ENCODE measurements at regions not wholly inside any gene's neighbourhood (a gene's known extent, or its start where the extent isn't known, plus 50 kb on each side); places are given as distances from the start of the nearest gene placed in this dataset.

- DNase-seq (no peak), ATAC-seq (no peak)
- TF ChIP-seq POLR2A (IDR thresholded peaks at IDR 0.05) (no peak), CTCF (IDR thresholded peaks at IDR 0.05) (no peak)
- intact Hi-C loops (cut with DNase I): no loop called here
- Histone ChIP-seq H3K27ac (no peak overlapping the region), H3K4me1 (no peaks in the 10 kb centered on the region), H3K9me3 (no peaks in the 10 kb centered on the region), H3K27me3 (no peaks in the 10 kb centered on the region), H3K4me3 (no peak overlapping the region), H3K36me3 (no peaks in the 10 kb centered on the region)
- WGBS (ENCODE audit: insufficient coverage, low coverage, low lambda C conversion rate, missing lambda C conversion rate): 32% methylated on average over 3 of the region's 3 CpGs
Observed at GRCh38 chr3:148128136-148128535, 569.6 kb upstream of the AGTR1 start.

GRCh38 chr3:148131990-148132638 is 565.6 kb upstream of the AGTR1 start:
- no peaks in the 10 kb centered on the region for H3K27me3 ChIP-seq
- H3K4me3 ChIP-seq: no peak overlapping the region
- no peaks in the 10 kb centered on the region for H3K36me3 ChIP-seq
- no peak for DNase-seq
- H3K4me1 ChIP-seq: no peaks in the 10 kb centered on the region
- intact Hi-C loops (cut with DNase I): no loop called here
- ATAC-seq: no peak
- no peak overlapping the region for H3K27ac ChIP-seq
- WGBS (ENCODE audit: insufficient coverage, low coverage, low lambda C conversion rate, missing lambda C conversion rate): 78% methylated on average over 3 of the region's 3 CpGs
- H3K9me3 ChIP-seq: no peaks in the 10 kb centered on the region
- no peak for TF ChIP-seq POLR2A (IDR thresholded peaks at IDR 0.05)
- no peak for TF ChIP-seq CTCF (IDR thresholded peaks at IDR 0.05)

- H3K9me3 ChIP-seq: no peaks in the 10 kb centered on the region
- H3K27ac ChIP-seq: no peak overlapping the region
- intact Hi-C loops (cut with DNase I): no loop called here
- no peaks in the 10 kb centered on the region for H3K27me3 ChIP-seq
- DNase-seq (no peak), ATAC-seq (no peak)
- no peaks in the 10 kb centered on the region for H3K4me1 ChIP-seq
- TF ChIP-seq CTCF (IDR thresholded peaks at IDR 0.05) (no peak), POLR2A (IDR thresholded peaks at IDR 0.05) (no peak)
- H3K4me3 ChIP-seq: no peak overlapping the region
- no peaks in the 10 kb centered on the region for H3K36me3 ChIP-seq
Observed at GRCh38 chr3:148136816-148137215, 560.9 kb upstream of the AGTR1 start.

GRCh38 chr3:148146241-148146640 is 551.5 kb upstream of the AGTR1 start:
- ATAC-seq: no peak
- Histone ChIP-seq H3K9me3 (no peaks in the 10 kb centered on the region), H3K36me3 (no peaks in the 10 kb centered on the region), H3K4me1 (no peaks in the 10 kb centered on the region), H3K27me3 (no peaks in the 10 kb centered on the region), H3K4me3 (no peak overlapping the region), H3K27ac (no peak overlapping the region)
- TF ChIP-seq POLR2A (IDR thresholded peaks at IDR 0.05): no peak
- WGBS (ENCODE audit: insufficient coverage, low coverage, low lambda C conversion rate, missing lambda C conversion rate): 12% methylated on average over 2 of the region's 2 CpGs
- DNase-seq: no peak
- intact Hi-C loops (cut with DNase I): no loop called here

- intact Hi-C loops (cut with DNase I): no loop called here
Observed at GRCh38 chr3:148146947-148147826, 550.5 kb upstream of the AGTR1 start.

More at GRCh38 chr3:148146947-148147826, 550.5 kb upstream of the AGTR1 start:
- no peak for TF ChIP-seq POLR2A (IDR thresholded peaks at IDR 0.05)
- TF ChIP-seq CTCF (IDR thresholded peaks at IDR 0.05): no peak
- ATAC-seq (no peak), DNase-seq (no peak)
- Histone ChIP-seq H3K36me3 (no peaks in the 10 kb centered on the region), H3K4me3 (no peak overlapping the region), H3K4me1 (no peaks in the 10 kb centered on the region), H3K9me3 (no peaks in the 10 kb centered on the region), H3K27ac (no peak overlapping the region), H3K27me3 (no peaks in the 10 kb centered on the region)
- 39% methylated on average over 2 of the region's 2 CpGs for WGBS (ENCODE audit: insufficient coverage, low coverage, low lambda C conversion rate, missing lambda C conversion rate)
